Activated CD4-positive, alpha-beta T cell treated with anti-CD3 and anti-CD28 coated beads, Interleukin-10, Interleukin-2, amounts not matched to agents 100 ng/mL and 50 ng/mL, durations not matched to agents 16 hours and 8 hours (primary cell): ENCODE measurements at regions not wholly inside any gene's neighbourhood (a gene's known extent, or its start where the extent isn't known, plus 50 kb on each side); places are given as distances from the start of the nearest gene placed in this dataset.
"Not testable (repeated sequence)": the region's sequence is repeated elsewhere in the genome, so short reads cannot be mapped to it uniquely, and the experiment has no call there.

Source experiments
- DNase-seq: peaks from one replicate; pipeline ENCODE4 v3.0.0-alpha.2; 2020

GRCh38 chr15:35697549-35698299 lies 151.8 kb upstream of the DPH6 start:
- DNase-seq, result no peak

DNA sequence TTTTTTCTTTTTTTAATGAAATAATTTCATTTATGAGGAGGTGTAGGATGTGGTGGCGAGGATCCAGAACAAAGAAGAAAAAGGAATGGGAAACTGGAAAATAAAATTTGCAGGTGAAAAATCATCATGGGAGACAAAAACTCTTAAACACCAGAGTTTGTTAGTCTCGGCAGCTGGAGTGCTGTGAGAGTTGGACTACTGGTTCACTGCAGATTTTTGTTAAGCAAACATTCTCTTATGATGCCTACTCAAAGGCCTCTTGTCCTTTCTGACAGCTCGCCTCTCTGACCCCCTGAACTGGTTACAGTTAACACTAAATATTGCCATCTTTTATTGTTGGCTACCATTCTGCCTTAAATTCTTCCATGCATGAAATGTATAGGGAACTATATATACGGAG lies 152.4 kb upstream of the DPH6 start:
- DNase-seq, result no peak

GRCh38 chr15:35698966-35699575 lies 153.1 kb upstream of the DPH6 start:
- no peak for DNase-seq

- DNase-seq, result not testable (repeated sequence)
These were observed 154.2 kb upstream of the DPH6 start for GRCh38 chr15:35700091-35700593.

- DNase-seq, result no peak
These were observed 155.6 kb upstream of the DPH6 start for GRCh38 chr15:35701402-35702046.

DNA sequence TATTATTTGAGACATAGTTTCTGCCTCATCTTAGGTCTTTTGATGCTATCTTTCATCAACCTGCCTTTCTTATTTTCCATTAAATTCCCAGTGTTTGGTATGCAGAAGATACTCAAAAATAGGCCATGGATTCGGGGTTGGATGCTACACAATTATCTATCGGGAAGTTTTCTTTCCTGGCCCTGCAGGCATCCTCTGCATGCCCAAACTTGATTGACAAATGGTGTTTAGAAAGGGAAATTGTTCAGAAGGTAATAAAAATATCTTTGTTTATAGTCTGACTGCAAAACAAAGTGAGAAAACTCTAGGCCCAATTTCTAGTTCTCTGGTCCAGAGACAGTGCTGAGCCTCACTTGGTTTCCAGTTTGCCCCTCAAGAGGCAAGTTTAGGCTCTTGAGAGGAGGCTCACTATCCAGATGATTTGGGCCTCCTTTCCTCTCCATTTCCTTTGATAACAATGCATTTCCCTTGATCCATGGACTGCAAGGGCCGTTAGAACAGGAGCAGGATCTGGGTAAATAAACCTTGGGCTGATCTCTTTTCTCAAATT lies 157.1 kb upstream of the DPH6 start:
- DNase-seq, result no peak

- DNase-seq, result no peak
These were observed 159.3 kb upstream of the DPH6 start for GRCh38 chr15:35705030-35705883.

- DNase-seq, result no peak
These were observed 160.1 kb upstream of the DPH6 start for GRCh38 chr15:35705884-35706585.

DNA sequence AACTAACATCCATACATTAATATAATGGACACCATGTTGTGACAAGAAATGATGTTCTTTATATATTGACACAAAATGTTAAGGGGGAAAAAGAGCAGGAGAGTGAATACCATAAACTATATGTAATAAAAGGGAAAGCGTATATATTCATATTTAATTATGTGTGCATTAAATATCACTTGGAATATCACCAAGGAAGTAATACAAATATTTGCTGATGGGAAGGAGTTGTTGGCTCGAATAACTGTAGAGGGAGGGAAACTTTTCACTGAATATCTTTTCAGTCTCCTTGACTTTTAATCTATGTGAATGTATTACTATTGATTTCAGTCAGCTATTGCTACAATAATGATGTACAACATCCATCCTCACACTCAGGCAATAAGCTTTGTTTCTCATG lies 167.0 kb upstream of the DPH6 start:
- no peak for DNase-seq

GRCh38 chr15:35713733-35714132 lies 167.8 kb upstream of the DPH6 start:
- DNase-seq, result no peak

DNA sequence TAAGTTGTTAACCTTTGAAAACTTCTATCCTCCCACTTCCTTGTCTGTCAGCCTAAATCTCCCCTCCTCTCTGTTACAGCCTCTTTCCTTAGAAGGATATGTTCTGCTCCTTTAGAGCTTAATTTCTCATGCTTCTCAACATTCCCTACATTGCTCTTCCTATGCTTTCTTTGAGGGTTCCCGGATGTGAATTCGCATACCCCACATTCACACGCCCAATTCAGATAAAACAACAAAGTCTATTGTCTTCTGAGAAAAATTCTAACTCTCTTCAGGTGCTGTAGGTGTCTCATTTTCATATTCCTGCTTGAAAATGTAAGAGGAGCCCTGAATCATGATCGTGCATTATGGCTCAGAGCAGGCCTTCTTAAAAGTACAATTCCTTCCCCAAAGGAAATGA lies 171.8 kb upstream of the DPH6 start:
- DNase-seq, result no peak

DNA sequence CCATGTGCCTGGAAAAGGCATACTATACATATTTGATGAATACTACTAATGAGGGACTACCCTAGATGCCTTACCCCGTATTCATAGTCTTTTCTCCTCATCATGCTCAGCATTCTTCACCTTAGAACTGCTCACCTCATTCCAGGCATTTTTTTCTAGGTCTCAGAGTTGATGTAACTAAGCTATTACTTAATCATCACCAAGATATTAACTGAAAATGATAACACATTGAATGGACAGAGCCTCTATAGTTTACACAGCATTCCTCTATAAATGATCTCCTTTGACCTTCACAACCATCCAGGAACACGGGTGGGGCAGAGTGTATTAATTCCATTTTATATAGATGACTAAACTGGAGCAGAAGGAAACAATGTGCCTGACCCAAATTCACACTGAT lies 174.1 kb upstream of the DPH6 start:
- DNase-seq, result no peak

- DNase-seq, result no peak
These were observed 175.0 kb upstream of the DPH6 start for GRCh38 chr15:35720984-35721383.

- no peak for DNase-seq
These were observed 175.8 kb upstream of the DPH6 start for GRCh38 chr15:35721751-35722150.

DNA sequence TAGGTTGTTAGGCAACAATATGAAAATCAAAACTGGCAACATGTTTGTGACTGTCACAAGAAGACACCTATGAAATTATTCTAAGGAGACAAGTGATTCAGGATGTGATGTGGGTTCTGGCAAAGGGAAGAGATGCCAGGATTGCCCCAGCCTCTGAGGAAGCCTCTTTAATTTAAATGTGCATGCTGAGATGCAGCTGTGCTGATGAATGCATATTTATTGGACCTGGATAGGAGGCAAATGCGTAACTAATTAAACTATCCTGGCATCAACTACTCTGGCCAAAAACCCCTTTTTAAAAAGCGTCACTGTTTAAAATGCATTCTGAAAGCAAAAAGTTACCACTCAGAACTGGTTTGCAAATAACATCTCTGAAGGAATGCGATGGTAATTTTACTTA lies 176.5 kb upstream of the DPH6 start:
- no peak for DNase-seq

DNA sequence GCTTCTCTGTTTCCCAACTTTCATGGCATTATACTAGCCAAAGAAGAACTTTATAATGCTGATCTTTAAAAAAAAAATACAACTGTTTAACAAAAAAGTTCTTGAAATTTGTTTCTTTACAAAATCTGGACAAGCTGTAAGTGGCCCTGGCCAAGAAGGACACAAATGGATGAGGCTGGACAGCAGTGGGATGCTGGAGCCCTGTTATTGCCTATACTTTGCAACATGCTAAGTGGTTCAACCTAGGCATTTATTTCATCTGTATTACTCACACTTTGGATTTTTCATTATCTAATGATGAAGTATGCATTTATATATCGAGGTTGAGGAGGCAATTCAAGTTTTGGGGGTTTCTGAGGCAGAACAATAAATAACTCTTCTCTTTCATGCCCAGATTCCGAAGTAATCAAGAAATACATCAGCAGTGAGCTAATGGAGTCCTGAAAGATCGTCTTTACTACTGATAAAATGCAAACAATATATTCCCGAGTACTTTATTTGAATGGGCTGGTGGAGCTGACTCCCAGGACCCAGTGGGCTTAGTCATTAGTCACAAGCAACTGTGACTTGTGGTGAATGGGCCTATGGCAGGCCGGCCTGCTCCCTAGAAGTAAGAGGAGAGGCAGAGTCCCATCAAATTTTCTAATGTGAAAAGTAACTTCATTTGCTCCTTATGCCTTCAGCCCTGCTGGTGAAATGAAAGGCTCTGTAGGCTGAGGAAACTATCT lies 177.3 kb upstream of the DPH6 start:
- no peak for DNase-seq

- no peak for DNase-seq
These were observed 177.9 kb upstream of the DPH6 start for GRCh38 chr15:35723852-35724251.

GRCh38 chr15:35724626-35725025 lies 178.7 kb upstream of the DPH6 start:
- DNase-seq, result no peak

GRCh38 chr15:35725353-35725752 lies 179.4 kb upstream of the DPH6 start:
- DNase-seq, result no peak

DNA sequence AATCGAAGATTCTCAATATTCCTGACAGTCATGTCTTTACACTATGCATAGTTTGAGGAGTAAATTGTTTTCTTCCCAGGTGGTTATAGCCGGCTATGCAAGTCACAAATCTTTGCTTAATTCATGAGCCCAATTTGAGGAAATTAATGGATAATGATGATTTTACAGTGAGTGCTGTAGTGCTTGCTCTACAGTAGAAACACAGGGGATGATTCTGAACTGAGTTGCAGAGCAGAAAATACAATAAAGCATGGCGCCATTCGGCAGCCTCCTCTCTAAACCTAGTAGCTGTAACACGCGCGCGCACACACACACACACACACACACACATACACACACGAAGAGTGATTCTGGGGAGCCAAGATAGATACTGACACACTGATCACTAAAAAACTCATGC lies 181.7 kb upstream of the DPH6 start:
- DNase-seq, result no peak

DNA sequence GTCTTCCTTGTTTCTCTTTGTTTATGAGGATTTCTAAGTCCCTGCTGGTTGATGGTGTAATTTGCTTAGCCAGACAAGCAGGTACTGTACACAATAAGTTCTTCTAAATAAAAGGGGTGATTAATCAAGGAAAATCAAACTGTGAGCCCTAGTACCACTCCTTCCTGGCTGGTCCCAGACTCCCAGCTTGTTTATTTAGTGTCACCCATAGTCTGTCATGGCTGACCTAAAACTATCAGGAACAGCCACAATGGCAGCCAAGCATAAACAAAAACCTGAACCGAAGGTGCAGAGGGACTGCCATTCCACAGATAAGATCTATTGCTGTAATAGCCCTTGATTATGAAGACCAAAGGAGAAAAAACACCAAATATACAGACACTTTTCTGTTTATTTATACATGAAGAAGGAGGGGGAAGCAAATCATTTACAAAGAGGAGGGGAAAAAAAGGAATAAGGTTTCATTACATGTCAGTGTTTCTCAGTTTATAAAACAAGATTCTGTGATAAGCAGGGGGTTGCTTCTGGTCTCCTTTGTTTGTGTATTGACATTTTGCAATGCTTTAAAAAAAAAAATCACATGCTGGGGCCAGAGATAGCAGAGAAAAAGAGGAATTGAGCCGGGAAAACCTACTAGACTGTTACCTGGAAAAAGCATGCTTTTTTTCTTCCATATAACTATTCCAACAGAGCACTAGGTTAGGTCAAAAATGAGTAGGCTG lies 182.4 kb upstream of the DPH6 start:
- no peak for DNase-seq
